ENCODE measurements at regions not wholly inside any gene's neighbourhood (a gene's known extent, or its start where the extent isn't known, plus 50 kb on each side); places are given as distances from the start of the nearest gene placed in this dataset.

- TF ChIP-seq, protein P1, sequence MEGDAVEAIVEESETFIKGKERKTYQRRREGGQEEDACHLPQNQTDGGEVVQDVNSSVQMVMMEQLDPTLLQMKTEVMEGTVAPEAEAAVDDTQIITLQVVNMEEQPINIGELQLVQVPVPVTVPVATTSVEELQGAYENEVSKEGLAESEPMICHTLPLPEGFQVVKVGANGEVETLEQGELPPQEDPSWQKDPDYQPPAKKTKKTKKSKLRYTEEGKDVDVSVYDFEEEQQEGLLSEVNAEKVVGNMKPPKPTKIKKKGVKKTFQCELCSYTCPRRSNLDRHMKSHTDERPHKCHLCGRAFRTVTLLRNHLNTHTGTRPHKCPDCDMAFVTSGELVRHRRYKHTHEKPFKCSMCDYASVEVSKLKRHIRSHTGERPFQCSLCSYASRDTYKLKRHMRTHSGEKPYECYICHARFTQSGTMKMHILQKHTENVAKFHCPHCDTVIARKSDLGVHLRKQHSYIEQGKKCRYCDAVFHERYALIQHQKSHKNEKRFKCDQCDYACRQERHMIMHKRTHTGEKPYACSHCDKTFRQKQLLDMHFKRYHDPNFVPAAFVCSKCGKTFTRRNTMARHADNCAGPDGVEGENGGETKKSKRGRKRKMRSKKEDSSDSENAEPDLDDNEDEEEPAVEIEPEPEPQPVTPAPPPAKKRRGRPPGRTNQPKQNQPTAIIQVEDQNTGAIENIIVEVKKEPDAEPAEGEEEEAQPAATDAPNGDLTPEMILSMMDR (IDR thresholded peaks at IDR 0.05): no peak
- no peaks in the 10 kb centered on the region for H3K27me3 ChIP-seq
- FAIRE-seq (no peak), DNase-seq (no peak), ATAC-seq (peak in 1 of 4 donors; percentile 35)
- WGBS, 2 donors: 62 to 67% methylated on average over 1 of the region's 1 CpG
- H3K9me3 ChIP-seq: no peaks in the 10 kb centered on the region
- intact Hi-C loops (cut with DNase I): no loop called here
- H3K4me1 ChIP-seq: no peaks in the 10 kb centered on the region
- no peak overlapping the region for H3K27ac ChIP-seq
- no peaks in the 10 kb centered on the region for H3K36me3 ChIP-seq
- no peak overlapping the region for H3K4me3 ChIP-seq
Observed at GRCh38 chr20:12882832-12883506, 125.8 kb upstream of the SPTLC3 start.

- TF ChIP-seq, protein P1 (IDR thresholded peaks at IDR 0.05): no peak
- FAIRE-seq: no peak
- H3K4me1 ChIP-seq: no peaks in the 10 kb centered on the region
- no peak overlapping the region for H3K4me3 ChIP-seq
- no peak for ATAC-seq
- no peaks in the 10 kb centered on the region for H3K9me3 ChIP-seq
- no peak overlapping the region for H3K27ac ChIP-seq
- intact Hi-C loops (cut with DNase I): no loop called here
- H3K27me3 ChIP-seq: no peaks in the 10 kb centered on the region
- no peaks in the 10 kb centered on the region for H3K36me3 ChIP-seq
- no peak for DNase-seq
Observed at GRCh38 chr20:12883507-12883885, 125.3 kb upstream of the SPTLC3 start.

- Histone ChIP-seq H3K36me3 (no peaks in the 10 kb centered on the region), H3K4me3 (no peak overlapping the region), H3K4me1 (no peaks in the 10 kb centered on the region), H3K27ac (no peak overlapping the region), H3K9me3 (no peaks in the 10 kb centered on the region), H3K27me3 (no peaks in the 10 kb centered on the region)
- no peak for DNase-seq
- intact Hi-C loops (cut with DNase I): no loop called here
- TF ChIP-seq, protein P1 (IDR thresholded peaks at IDR 0.05): no peak
- WGBS, 2 donors: 71 to 77% methylated on average over 5 of the region's 5 CpGs
- FAIRE-seq: no peak
- no peak for ATAC-seq
Observed at GRCh38 chr20:12886618-12887363, 122.0 kb upstream of the SPTLC3 start.

DNA sequence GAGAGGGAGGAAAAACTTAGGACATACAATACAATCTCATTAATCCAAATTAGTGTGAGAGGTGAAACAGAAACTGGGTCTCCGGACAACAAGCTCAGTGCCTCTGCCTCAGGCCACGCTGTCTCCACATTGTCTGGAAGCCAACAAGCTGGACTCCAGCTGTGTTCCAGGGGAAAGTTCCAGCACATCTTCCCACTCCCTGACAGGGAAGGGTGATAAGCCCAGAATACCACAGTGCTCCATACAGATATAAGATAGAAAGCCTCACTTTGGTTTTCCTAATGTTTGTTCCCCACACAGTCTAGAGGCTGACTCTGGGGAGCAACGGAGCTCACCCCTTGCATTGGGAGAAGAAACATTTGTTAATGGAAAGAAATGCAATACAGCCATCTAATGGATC, 117.1 kb upstream of the SPTLC3 start:
- WGBS, 2 donors: 85 to 90% methylated on average over 3 of the region's 3 CpGs
- FAIRE-seq (no peak), ATAC-seq (no peak), DNase-seq (no peak)
- H3K4me1 ChIP-seq: no peaks in the 10 kb centered on the region
- H3K36me3 ChIP-seq: no peaks in the 10 kb centered on the region
- no peak overlapping the region for H3K27ac ChIP-seq
- TF ChIP-seq, protein P1 (IDR thresholded peaks at IDR 0.05): no peak
- no peak overlapping the region for H3K4me3 ChIP-seq
- H3K27me3 ChIP-seq: no peaks in the 10 kb centered on the region
- H3K9me3 ChIP-seq: no peaks in the 10 kb centered on the region
- intact Hi-C loops (cut with DNase I): no loop called here

- no peaks in the 10 kb centered on the region for H3K36me3 ChIP-seq
- TF ChIP-seq, protein P1 (IDR thresholded peaks at IDR 0.05): no peak
- H3K4me3 ChIP-seq: no peak overlapping the region
- FAIRE-seq (no peak), DNase-seq (no peak), ATAC-seq (no peak)
- WGBS, 2 donors: 76 to 82% methylated on average over 5 of the region's 5 CpGs
- H3K9me3 ChIP-seq: no peaks in the 10 kb centered on the region
- H3K4me1 ChIP-seq: no peaks in the 10 kb centered on the region
- no peak overlapping the region for H3K27ac ChIP-seq
- H3K27me3 ChIP-seq: no peaks in the 10 kb centered on the region
- intact Hi-C loops (cut with DNase I): no loop called here
Observed at GRCh38 chr20:12893019-12893418, 115.8 kb upstream of the SPTLC3 start.
